GM12892 (cell line): ENCODE measurements at regions not wholly inside any gene's neighbourhood (a gene's known extent, or its start where the extent isn't known, plus 50 kb on each side); places are given as distances from the start of the nearest gene placed in this dataset.

Experiments
- DNase-seq: peaks from one replicate; pipeline ENCODE4 v3.0.0; 2011; ENCODE audit not compliant: insufficient read length
- FAIRE-seq: peaks from 2 replicates; lab custom pipeline; 2011; peaks lifted over from hg19 to GRCh38; lab: Jason Lieb, UNC
- POLR2A ChIP-seq: IDR thresholded peaks from 2 replicates; pipeline ENCODE4 v1.6.1; 2011; ENCODE audit warnings: low read depth, low read length, control low read depth
- POLR2AphosphoS5 ChIP-seq: IDR thresholded peaks from 2 replicates; pipeline ENCODE4 v1.6.1; 2011; ENCODE audit warnings: low read depth, low read length, control low read depth
- TAF1 ChIP-seq: IDR thresholded peaks from 2 replicates; pipeline ENCODE4 v1.6.1; 2011; ENCODE audit warnings: low read depth, mild to moderate bottlenecking, control low read depth, low read length, borderline replicate concordance

- no peak for TF ChIP-seq POLR2A
- TF ChIP-seq TAF1, result no peak
- no peak for TF ChIP-seq POLR2AphosphoS5
- no peak for DNase-seq
- FAIRE-seq, result no peak
These were observed 225.0 kb upstream of the RAB6C start for GRCh38 chr2:129754421-129754820.

- FAIRE-seq, result no peak
- no peak for TF ChIP-seq TAF1
- TF ChIP-seq POLR2A, result no peak
- no peak for TF ChIP-seq POLR2AphosphoS5
- DNase-seq, result no peak
These were observed 224.6 kb upstream of the RAB6C start for GRCh38 chr2:129754831-129755230.

- FAIRE-seq (no peak), DNase-seq (no peak)
- no peak for TF ChIP-seq POLR2A
- TF ChIP-seq TAF1, result no peak
These were observed 223.7 kb upstream of the RAB6C start for GRCh38 chr2:129755786-129756185.

- TF ChIP-seq POLR2AphosphoS5 (no peak), TAF1 (no peak), POLR2A (no peak)
- DNase-seq, result no peak
- no peak for FAIRE-seq
These were observed 223.2 kb upstream of the RAB6C start for GRCh38 chr2:129756276-129756675.

GRCh38 chr2:129757366-129757914 is 222.0 kb upstream of the RAB6C start:
- TF ChIP-seq POLR2A, result no peak
- TF ChIP-seq TAF1, result no peak
- TF ChIP-seq POLR2AphosphoS5, result no peak
- DNase-seq (no peak), FAIRE-seq (no peak)

GRCh38 chr2:129757915-129758783 is 221.3 kb upstream of the RAB6C start:
- DNase-seq (no peak), FAIRE-seq (no peak)
- TF ChIP-seq POLR2AphosphoS5, result no peak

- DNase-seq (no peak), FAIRE-seq (no peak)
- TF ChIP-seq TAF1, result no peak
- TF ChIP-seq POLR2AphosphoS5, result no peak
- TF ChIP-seq POLR2A, result no peak
These were observed 220.5 kb upstream of the RAB6C start for GRCh38 chr2:129758784-129759471.

GRCh38 chr2:129759472-129760010 is 219.9 kb upstream of the RAB6C start:
- DNase-seq, result no peak
- TF ChIP-seq POLR2A, result no peak
- TF ChIP-seq POLR2AphosphoS5, result no peak
- TF ChIP-seq TAF1, result no peak
- FAIRE-seq, result no peak

- no peak for DNase-seq
- TF ChIP-seq TAF1 (no peak), POLR2AphosphoS5 (no peak), POLR2A (no peak)
- FAIRE-seq, result no peak
These were observed 218.8 kb upstream of the RAB6C start for GRCh38 chr2:129760669-129761068.

- DNase-seq (no peak), FAIRE-seq (no peak)
- TF ChIP-seq TAF1 (no peak), POLR2AphosphoS5 (no peak), POLR2A (no peak)
These were observed 217.9 kb upstream of the RAB6C start for GRCh38 chr2:129761569-129762021.

- DNase-seq, result no peak
- FAIRE-seq, result no peak
- TF ChIP-seq TAF1, result no peak
- TF ChIP-seq POLR2AphosphoS5, result no peak
- TF ChIP-seq POLR2A, result no peak
These were observed 216.9 kb upstream of the RAB6C start for GRCh38 chr2:129762386-129763189.
